ENCODE measurements at regions not wholly inside any gene's neighbourhood (a gene's known extent, or its start where the extent isn't known, plus 50 kb on each side); places are given as distances from the start of the nearest gene placed in this dataset.

GRCh38 chr9:118423721-118424120 lies 719.5 kb downstream of the TLR4 start:
- no peak for TF ChIP-seq RARB (CRISPR knock-in tag; IDR thresholded peaks at IDR 0.05)
- no peak for TF ChIP-seq ISL1 (CRISPR knock-in tag; IDR thresholded peaks at IDR 0.05)
- TF ChIP-seq OSR1 (CRISPR knock-in tag; IDR thresholded peaks at IDR 0.05), result no peak
- no peak for TF ChIP-seq ARNTL (CRISPR knock-in tag; IDR thresholded peaks at IDR 0.05; ENCODE audit: borderline replicate concordance, low read depth)
- no peak for TF ChIP-seq ZFP30 (CRISPR knock-in tag; IDR thresholded peaks at IDR 0.05)
- TF ChIP-seq CSDC2 (CRISPR knock-in tag; IDR thresholded peaks at IDR 0.05), result no peak
- TF ChIP-seq ZFP3 (CRISPR knock-in tag; IDR thresholded peaks at IDR 0.05), result no peak
- TF ChIP-seq POU6F1 (CRISPR knock-in tag; IDR thresholded peaks at IDR 0.05; ENCODE audit: borderline replicate concordance, low read depth), result no peak
- TF ChIP-seq BACH2 (CRISPR knock-in tag; IDR thresholded peaks at IDR 0.05; ENCODE audit: borderline replicate concordance), result no peak
- TF ChIP-seq CSRNP3 (CRISPR knock-in tag; IDR thresholded peaks at IDR 0.05), result no peak
- no peak for TF ChIP-seq GLIS3 (CRISPR knock-in tag; IDR thresholded peaks at IDR 0.05)
- no peak for TF ChIP-seq PPARA (CRISPR knock-in tag; IDR thresholded peaks at IDR 0.05; ENCODE audit: borderline replicate concordance)
